8988T (cell line): ENCODE measurements at regions not wholly inside any gene's neighbourhood (a gene's known extent, or its start where the extent isn't known, plus 50 kb on each side); places are given as distances from the start of the nearest gene placed in this dataset.

Experiments used
- DNase-seq: peaks from one replicate; pipeline ENCODE4 v3.0.0; 2011

DNA sequence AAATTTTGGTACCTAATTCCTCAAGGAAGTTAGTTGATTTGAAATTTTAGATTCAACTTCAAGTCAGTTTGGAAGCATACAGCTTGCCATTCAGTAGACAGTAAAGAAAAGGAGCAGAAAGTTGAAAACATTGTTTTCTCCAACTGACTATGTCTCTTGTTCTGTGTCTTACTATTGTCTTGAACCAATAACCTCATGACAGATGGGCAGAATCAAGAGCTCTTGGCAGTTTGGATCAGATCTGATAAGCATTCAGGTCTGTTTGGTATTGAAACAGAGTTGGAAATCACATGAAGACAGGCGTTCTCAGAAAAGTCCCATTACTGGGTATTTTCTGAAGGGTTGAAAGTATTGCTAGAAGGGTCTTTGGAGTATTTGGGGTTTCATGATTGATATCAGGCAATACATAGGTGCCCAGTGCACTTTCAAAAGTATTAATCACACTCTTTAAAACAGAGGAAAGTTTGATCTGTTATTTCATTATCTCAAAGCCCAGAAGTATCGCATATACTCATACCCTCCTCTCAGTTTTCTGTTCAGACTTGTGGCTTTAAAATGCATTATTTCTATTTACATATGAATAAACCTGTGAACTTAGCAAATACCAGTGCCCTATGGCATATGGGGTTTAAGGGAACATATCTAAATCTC lies 428.4 kb upstream of the ZEB2 start:
- DNase-seq, result no peak

DNA sequence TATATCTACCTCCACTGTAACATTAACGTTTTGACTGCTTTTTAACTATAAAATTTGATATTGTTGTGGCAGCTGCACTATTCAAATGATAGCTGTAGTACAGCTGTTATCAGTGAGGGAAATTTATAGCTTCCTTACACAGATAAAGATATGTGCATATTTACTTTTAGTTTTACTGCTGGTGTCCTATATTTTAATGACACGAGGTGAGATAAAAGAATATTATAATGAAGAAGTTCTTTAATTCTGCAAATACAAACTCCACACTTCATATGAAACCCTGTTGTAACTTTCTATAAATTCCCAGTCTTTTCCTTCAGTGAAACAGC lies 427.8 kb upstream of the ZEB2 start:
- DNase-seq, result no peak

DNA sequence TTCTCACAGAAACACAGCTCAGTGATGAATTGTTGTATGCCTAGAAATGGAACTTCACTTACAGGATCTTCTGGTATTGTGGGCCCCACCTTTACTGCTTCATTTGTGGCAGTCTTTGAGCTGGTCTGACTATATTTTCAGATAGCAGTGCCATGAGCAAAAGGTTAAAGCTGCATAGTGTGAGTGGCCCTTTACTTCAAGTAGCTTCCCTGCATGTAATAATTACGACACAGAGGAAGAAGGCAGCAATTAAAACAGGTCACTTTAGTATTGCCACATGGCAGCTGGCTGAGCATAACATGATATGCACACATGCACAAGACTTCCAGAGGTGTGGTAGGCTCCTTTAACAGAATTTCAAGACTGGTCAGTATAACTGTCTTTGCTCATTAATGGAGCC lies 426.3 kb upstream of the ZEB2 start:
- DNase-seq, result no peak

DNA sequence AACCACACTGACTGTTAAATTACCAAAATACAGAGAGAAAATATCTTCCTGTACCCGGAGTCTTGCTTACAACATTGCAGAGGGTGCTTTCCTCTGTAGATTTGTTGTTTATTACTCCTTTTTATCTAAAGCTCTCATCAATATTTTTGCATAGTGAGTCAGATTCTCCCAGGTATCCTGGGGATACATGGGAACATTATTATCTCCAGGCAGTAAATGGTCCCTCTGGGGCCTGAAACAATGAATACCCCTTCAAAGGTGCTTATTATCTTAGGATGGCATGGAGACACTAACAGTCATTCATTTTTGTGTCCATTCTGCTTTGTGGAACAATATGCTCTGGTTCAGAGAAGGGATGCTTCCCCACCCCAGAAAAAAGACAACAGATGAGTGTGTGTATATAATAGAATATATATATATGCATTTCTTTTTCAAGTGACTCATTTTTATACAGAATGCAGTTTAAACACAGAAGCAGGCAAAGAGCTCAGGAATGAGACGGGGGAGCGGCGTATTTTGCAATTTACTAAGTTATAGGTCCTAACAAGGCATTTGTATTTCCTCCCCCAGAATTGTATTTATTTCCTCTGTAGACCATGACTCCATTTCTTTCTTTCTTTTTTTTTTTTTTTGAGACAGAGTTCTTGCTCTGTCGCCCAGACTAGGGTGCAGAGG lies 424.8 kb upstream of the ZEB2 start:
- no peak for DNase-seq

DNA sequence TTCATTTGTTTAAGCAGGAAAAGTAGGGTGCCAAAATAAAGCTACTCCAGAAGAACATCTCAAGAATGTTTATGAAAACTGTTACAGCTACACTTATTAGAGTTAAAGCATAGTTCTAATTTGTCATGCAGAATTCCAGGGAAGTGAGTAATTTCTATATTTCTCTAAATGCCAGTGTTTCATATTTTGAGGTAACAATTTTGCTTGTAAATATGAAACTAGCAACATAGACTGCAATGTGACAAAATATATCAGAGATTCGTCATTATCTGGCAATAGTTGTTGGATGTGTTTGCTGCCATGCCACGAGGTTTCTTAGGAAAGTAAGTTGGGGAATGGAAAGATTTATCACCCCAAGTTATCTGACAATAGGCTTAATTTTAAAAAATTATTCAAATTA lies 424.1 kb upstream of the ZEB2 start:
- no peak for DNase-seq

DNA sequence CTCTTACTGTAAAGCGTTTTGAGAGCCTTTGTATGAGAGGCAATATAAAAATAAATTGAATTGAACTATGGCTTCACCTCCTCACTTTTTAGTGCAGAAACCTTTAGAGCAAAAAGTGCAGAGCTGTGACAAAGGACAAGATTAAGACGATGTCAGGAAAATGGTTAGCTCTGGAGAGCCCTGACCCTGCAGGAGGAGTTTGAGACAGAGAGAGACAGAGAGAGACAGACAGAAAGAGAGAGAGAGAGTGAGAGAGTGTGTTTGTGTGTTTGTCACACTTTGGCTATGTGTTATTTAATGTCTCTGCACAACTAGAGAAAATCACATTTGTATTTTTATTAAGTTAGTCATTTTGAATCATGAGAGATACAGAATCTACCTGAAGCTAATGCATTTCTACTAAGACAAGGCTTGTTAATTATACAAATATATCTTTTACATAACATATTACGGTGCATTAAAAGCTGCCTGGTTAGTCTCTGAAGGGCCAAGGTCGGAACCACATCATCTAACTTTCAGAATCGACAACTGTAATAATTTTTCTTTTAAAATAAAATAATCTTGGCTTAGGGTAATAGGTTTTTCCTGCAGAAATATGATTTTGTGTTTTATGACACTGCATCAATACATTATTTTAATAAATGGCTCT lies 423.5 kb upstream of the ZEB2 start:
- DNase-seq, result no peak

DNA sequence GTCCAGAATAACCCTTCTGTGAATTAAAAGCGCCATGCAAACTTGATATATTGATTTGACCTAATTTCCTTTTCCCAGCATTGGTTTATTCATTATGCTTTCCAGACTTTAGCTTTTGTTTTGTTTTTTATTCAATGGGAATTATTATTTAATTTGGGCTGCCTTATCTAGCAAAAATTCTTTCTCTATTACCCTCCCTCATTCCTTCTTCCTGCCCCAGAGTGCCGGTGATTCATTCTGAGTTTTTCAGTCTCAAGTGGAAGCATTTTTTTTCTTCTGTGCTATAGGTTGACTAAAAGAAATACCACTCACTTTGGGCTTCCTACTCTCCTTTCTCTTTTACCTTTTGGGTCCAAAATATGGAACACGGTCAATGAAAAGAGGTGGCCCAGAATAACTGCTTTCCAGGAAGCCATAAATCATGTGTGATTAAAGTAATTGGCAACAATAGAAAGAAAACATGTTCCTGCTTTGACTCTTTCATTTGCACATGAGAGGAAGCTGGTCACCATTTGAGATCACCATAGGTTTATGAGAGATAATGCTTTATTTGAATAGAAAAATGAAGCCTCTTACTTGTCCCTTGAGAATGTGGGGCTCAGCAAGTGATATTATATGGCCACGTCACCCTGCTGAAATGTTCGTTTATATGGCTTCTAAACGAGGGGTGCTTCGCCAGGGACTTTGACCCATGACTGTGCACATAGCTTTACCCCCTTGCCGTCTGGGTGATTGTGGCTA lies 422.8 kb upstream of the ZEB2 start:
- no peak for DNase-seq

DNA sequence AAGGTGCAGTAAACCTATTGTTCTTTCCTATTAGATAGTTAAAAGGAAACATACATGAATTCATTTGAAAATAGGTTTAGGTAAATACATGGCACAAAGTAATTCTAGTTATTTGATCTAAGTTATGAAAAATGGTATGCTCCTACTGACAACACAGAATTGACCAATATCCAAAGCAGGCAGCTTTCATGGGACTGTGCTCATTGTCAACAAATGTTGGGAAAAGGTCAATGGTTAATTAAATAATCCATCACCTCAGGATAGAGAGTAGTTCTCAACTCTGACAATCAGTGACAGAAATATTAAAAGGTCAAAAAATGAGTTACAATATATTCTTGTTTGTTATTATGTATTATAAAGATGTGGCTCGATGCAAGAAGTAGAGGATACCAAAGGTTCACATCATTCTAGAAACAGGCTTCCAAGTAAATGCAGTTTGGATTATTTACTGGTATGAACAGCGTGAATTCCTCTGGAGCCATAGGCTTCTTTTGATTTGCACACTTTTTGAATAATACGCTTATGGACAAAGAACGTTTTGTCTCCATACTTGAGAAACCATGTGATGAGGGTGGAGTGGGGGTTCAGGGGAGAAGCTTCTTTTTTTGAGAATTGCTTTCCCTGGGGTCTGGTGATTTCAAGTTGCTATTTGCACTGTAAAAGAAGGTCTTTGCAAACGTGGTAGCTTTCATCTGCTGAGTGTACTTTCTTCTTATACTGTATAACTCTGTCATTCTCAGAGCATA lies 422.0 kb upstream of the ZEB2 start:
- no peak for DNase-seq

DNA sequence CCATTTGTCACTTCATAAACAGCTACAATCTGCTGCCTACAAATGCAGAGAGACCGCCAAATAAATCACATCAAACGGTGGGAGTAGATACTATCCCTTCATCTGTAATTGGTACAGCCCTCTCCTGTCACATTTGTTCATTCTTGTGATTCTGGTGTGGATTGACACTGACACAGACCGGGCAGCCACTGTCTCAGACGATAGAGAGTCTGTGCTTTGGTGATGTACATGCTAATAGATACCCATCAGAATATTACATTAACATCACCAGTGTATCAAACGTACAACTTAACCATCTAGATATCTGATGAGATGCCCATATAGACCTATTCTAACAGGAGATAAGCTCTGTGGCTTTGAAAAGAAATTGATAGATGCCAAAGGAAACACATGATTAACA lies 419.7 kb upstream of the ZEB2 start:
- no peak for DNase-seq

DNA sequence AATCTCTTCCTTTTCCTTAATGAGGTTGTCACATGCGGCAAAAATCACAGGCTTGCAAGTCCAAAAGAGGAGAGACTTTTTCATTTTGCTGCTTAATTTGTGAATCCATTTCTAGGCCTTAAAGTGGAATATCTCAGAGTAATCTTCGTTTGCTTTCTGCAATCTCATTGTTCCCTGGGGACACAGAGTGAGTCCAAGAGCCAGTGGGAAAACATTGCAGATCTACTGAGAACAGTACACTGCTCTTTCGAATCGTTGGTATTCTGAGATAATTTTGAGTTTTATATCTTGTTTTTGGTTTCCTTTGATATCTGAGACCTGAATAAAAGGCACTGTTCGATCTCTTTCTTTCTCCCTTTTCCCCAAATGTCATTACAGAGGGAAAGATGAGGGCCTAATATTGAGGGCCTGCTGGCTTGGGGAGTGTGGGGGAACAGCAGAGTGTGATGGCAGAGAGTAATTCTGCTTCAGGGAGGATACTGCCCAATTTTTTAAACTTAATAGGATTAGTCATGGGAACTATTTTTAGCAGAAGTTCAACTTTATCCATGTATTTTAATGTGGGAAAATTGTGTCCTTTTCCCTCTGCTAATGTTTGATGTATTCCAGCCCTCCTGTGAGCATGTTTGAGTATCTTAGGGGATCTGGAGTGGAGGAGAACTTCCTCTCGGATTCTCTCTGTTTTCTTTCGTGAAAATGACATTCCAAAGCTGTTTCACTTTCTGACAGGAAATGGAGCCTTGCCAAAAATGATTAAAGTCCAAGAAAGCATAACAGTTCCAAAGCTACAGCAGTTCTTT lies 418.2 kb upstream of the ZEB2 start:
- DNase-seq, result no peak

DNA sequence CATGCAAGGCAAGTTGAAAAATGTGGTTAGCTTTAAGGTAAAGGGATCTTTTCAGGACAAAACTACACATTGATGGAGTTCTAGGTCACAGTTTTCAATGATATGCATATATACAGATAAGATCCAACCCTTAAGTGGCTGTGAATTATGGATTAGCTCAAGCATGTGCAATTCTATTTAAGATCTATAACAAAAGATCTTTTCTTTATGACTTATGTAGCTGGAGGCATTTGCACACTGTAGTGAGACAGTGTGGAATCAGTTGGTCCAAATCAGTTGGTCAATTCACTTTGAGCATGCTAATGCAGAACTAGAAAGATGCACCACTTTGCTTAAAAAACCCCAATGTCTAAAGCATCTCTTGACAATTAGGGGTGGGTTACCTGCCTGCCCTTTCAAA lies 417.1 kb upstream of the ZEB2 start:
- no peak for DNase-seq

DNA sequence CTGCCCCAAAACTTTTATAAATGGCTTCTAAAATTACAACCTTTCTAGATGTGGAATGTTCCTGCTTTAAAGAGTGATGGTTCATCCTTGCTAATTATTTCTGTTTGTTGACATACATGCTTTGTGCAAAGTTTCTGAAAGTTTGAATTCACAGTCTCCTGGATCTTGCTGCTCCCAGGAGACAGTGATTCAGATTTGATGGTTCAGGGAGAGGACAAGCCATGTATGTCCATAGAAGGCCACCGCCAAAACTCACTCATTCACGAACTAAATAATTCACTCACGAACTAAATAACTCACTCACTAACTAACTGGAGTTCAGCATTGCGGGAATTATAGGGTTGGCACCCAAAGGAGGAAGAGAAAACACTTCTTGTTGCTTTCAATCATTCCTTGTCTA lies 416.5 kb upstream of the ZEB2 start:
- DNase-seq, result no peak

DNA sequence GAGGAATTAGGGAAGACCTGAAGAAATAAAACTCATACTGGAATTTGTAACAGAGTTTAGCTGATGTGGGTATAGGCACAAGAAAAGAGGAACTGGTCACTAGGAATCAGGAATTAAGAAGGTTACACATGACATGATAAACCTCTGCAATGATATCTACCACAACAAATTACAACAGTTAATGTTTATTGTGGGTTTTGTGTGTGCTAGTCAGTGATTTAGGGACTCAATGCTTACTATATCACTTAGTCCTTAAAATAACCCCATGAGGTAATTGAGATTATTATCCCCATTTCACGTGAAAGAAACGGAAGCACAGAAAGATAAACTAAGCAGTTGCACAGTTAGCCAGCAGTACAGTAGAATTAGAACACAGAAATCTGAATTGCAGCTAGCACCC lies 415.8 kb upstream of the ZEB2 start:
- DNase-seq, result no peak

DNA sequence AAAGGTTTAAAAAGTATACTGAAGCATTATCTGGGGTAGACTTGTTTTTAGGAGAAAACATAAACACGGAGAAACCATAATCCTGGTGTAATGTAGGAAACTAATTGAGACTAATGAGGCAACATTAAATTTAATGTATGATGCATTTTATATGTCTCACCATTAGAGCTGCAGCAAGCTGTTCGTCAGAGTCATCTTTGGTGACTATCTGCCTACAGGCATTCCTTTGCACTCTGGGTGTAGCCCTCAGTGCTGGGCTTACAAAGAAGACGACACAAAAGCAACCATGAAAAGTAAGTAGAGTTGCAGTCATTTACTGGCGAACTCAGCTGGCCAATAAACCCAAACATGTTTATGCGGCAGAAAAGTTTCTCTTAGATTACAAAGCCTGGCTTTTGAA lies 415.3 kb upstream of the ZEB2 start:
- DNase-seq, result no peak

DNA sequence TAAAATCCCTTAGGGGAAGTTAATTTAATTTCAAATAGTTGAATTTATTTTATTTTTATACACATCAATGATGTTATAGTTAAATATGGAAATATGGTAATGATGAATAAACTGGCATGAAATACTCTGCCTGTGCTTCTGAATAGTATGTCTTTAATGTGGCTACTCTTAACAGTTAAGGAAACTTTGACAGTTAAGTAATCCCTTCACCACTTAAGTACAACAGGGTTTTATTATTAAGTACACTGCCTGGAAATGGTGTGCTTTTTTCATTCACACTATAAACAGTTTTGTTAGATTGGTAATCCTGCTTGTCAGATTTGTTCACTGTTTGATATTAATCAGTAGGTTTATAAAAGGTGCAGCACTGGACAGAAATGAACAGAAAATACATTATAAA lies 412.0 kb upstream of the ZEB2 start:
- DNase-seq, result no peak

DNA sequence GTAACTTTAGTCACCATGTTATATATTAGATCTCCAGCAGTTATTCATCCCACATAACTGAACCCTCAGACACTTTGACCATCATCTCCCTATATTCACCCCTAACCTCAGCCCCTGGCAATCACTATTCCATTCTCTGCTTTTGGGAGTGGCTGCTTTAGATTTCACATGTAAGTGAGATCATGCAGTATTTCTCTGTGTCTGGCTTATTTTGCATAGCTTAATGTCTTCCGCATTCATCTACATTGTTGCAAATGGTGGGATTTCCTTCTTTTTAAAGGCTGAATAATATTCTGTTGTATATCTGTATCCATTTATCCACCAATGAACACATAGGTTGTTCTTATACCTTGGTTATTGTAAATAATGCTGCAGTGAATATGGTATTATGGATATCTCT lies 411.6 kb upstream of the ZEB2 start:
- DNase-seq, result no peak

DNA sequence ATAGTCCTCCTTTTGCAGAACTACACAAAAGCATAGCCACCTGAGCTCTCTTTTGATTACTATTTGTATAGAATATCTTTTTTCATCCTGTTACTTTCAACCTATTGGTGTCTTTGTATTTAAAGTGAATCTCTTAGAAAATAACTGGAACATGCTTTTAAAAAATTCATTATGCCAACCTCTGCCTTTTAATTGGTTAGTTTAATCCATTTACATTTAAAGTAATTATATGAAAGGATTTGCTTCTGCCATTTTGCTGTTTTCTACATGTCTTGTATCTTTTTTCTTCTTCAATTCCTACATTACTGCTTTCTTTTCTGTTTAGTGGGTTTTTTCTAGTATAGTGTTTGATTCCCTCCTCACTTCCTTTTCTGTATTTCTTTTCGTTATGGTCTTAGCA lies 407.5 kb upstream of the ZEB2 start:
- no peak for DNase-seq

DNA sequence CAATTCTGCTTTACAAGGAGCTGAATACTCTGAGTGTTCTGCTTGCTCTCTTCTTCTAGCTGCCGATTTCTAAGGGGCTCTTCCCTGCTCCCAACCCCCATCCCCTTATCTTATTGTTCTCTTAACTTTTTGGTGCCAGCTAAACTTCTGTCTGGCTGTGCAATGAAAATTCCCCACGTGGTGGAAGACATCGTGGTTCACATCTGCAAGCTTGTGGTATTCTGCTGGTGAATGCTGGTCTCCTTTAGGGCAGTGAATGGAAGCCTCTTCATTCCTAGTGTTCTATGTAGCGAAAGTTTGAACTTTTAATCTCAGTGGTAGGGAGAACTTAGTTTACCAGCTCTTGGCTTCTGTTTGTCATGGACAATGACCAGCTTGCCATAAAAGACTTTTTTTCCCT lies 406.0 kb upstream of the ZEB2 start:
- no peak for DNase-seq

DNA sequence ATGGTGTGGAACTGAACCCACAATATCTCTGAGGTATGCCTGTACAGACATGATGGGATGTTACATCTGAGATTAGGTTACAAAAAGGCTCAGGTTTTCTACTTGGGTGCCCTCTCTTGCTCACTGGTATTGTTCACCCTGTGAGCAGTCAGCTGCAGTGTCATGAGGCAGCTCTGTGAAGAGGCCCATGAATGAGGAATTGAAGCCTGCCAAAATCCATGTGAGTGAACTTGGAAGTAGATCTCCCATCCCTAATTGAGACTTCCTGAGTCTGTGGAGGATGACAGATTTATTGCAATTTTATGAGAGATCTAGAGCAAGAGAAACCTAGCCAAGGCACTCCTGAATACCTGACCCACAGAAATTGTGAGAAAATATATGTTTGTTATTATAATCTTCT lies 404.9 kb upstream of the ZEB2 start:
- DNase-seq, result no peak

DNA sequence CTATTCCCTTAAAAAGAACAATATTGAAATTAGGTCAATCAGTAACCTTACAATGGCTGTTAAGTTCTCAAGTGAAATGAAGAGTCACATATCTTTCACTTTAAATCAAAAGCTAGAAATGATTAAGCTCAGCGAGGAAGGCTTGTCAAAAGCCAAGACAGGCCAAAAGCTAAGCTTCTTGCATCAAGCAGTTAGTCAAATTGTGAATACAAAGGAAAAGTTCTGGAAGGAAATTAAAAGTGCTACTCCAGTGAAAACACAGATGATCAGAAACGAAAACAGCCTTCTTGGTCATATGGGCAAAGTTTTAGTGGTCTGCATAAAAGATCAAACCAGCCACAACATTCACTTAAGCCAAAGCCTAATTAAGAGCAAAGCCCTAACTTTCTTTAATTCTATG lies 402.6 kb upstream of the ZEB2 start:
- DNase-seq, result no peak

DNA sequence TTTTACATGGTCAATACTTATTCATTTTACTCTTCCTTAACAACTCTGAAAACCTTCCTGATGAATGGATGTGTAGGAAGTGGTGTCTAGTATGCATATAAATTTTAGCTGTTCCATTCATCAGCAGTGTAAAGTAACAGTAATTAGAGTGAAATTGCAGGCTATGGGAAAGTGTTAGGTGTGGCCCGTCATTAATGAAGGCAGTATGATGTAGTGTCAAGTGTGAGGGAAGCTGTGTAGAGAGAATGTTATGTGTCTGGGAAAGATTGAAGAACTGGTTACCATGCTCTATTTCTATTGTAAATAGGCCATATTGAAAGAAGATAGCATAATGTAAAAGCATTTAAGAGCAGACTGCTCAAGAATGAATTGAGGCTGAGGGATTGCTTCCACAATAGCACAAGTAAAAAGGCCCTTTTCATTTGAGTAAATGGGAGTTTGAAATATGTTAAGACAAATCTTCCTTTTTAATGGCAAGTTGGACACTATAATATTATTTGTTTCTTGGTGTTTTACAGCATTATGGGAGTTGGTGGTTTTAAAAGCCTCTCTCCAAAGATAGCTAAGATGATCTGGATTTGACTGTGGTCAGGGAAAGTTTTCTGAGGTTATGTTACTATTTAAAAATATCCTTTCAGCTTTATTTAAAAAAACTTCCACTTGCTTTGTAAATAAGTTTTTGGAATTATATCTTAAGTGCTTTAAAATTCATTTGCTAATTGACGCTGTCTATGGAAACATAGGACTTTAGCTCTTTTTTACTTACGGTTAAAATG lies 401.0 kb upstream of the ZEB2 start:
- DNase-seq, result no peak
